Smooth muscle cell (in vitro differentiated cells): ENCODE measurements at regions not wholly inside any gene's neighbourhood (a gene's known extent, or its start where the extent isn't known, plus 50 kb on each side); places are given as distances from the start of the nearest gene placed in this dataset.

Source experiments
- DNase-seq: peaks from one replicate; lab custom pipeline; 2025; ENCODE audit not compliant: unreplicated experiment; lab: John Stamatoyannopoulos, UW
- H2AFZ ChIP-seq: fragments of 200-600 bp; sonication (generic); 2 replicates; pipeline ENCODE4 v1.6.0; 2016; ENCODE audit warnings: antibody characterized with exemption, low read depth, mild to moderate bottlenecking
- H3F3A ChIP-seq: fragments of 200-600 bp; sonication (generic); 2 replicates; pipeline ENCODE4 v1.6.0; 2017; ENCODE audit warnings: antibody characterized with exemption, low read depth
- H3K27ac ChIP-seq: fragments of 200-600 bp; sonication (generic); 2 replicates; pipeline ENCODE4 v1.5.1; 2016; ENCODE audit warnings: low read depth, mild to moderate bottlenecking
- H3K27me3 ChIP-seq: fragments of 200-600 bp; sonication (generic); 2 replicates; pipeline ENCODE4 v1.6.1; 2016; ENCODE audit warnings: low read depth, mild to moderate bottlenecking
- H3K36me3 ChIP-seq: fragments of 200-600 bp; sonication (generic); 2 replicates; pipeline ENCODE4 v1.5.1; 2016; ENCODE audit warnings: low read depth
- H3K4me1 ChIP-seq: fragments of 200-600 bp; sonication (generic); 2 replicates; pipeline ENCODE4 v1.5.1; 2016; ENCODE audit warnings: low read depth
- H3K4me2 ChIP-seq: fragments of 200-600 bp; sonication (generic); 2 replicates; pipeline ENCODE4 v1.6.0; 2016; ENCODE audit warnings: mild to moderate bottlenecking
- H3K4me3 ChIP-seq: fragments of 200-600 bp; sonication (generic); 2 replicates; pipeline ENCODE4 v1.5.1; 2016; ENCODE audit warnings: mild to moderate bottlenecking
- H3K79me2 ChIP-seq: fragments of 200-600 bp; sonication (generic); 2 replicates; pipeline ENCODE4 v1.6.0; 2016; ENCODE audit warnings: low read depth, mild to moderate bottlenecking
- H3K9ac ChIP-seq: fragments of 200-600 bp; sonication (generic); 2 replicates; pipeline ENCODE4 v1.6.0; 2016; ENCODE audit warnings: low read depth
- H3K9me3 ChIP-seq: fragments of 200-600 bp; sonication (generic); replicated peaks from 2 replicates; pipeline ENCODE4 v1.5.1; 2016; ENCODE audit warnings: low read depth
- H4K20me1 ChIP-seq: fragments of 200-600 bp; sonication (generic); 2 replicates; pipeline ENCODE4 v1.6.0; 2016; ENCODE audit warnings: low read depth
- CTCF ChIP-seq: fragments of 200-600 bp; sonication (generic); IDR thresholded peaks from 2 replicates; pipeline ENCODE4 v1.5.1; 2017; ENCODE audit warnings: borderline replicate concordance, mild to moderate bottlenecking, antibody characterized with exemption; ENCODE audit not compliant: insufficient read depth, poor library complexity, severe bottlenecking
- WGBS: methylation state at CpG from one replicate; pipeline ENCODE4 v1.1.7; 2016; ENCODE audit warnings: low lambda C conversion rate; 5-methylcytosine and 5-hydroxymethylcytosine counted together

DNA sequence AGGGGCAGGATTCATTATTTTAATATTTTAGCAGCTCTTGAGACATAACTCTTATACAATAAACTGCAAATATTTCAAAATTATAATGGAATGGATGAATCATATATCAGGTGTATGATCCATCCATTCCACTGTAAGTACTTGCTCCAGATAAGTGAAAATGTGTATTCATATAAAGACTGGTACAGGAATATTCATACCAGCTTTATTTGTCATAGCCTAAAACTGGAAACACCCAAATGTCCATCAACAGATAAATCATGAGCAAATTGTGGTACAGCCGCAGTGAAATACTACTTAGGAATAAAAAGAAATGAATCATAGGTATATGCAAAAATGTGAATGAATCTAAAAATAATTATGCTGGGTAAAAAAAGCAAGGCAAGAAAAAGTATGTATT is 263.6 kb upstream of the SYT10 start:
- Histone ChIP-seq H3K79me2 (no peaks in the 10 kb centered on the region), H3K9ac (no peak overlapping the region), H3K27me3 (no peaks in the 10 kb centered on the region), H2AFZ (no peak overlapping the region), H3K4me1 (no peaks in the 10 kb centered on the region), H3K27ac (no peak overlapping the region), H3K4me3 (no peak overlapping the region), H3K9me3 (no peaks in the 10 kb centered on the region), H3K36me3 (no peaks in the 10 kb centered on the region), H3K4me2 (no peak overlapping the region), H4K20me1 (no peaks in the 10 kb centered on the region), H3F3A (no peaks in the 10 kb centered on the region)
- no peak for TF ChIP-seq CTCF
- WGBS: 93% methylated on average over 1 of the region's 1 CpG
- DNase-seq: no peak

DNA sequence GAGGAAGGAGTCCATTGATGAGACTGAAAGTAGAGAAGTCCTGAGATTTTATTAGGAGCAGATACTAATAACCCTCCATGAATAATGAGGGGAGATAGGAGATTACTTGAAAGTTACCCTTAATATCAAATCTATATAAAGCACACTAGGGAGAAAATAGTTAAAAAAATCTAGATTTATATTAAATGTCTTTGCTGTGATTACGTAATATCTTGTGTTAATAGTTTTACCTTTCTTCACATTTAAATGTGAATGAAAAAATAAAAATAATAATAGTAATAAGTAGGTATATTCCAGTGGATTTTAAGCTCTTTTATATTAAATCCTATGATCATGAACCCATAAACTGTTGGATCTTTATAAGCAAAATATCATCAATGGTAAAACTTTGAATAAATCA is 267.3 kb upstream of the SYT10 start:
- Histone ChIP-seq H3K27ac (no peak overlapping the region), H3K9me3 (no peaks in the 10 kb centered on the region), H3K79me2 (no peaks in the 10 kb centered on the region), H3K36me3 (no peaks in the 10 kb centered on the region), H2AFZ (no peak overlapping the region), H3K4me1 (no peaks in the 10 kb centered on the region), H3K4me2 (no peak overlapping the region), H3K27me3 (no peaks in the 10 kb centered on the region), H3K4me3 (no peak overlapping the region), H3K9ac (no peak overlapping the region), H3F3A (no peaks in the 10 kb centered on the region), H4K20me1 (no peaks in the 10 kb centered on the region)
- no peak for TF ChIP-seq CTCF
- 87% methylated on average over 1 of the region's 1 CpG for WGBS
- DNase-seq: no peak

DNA sequence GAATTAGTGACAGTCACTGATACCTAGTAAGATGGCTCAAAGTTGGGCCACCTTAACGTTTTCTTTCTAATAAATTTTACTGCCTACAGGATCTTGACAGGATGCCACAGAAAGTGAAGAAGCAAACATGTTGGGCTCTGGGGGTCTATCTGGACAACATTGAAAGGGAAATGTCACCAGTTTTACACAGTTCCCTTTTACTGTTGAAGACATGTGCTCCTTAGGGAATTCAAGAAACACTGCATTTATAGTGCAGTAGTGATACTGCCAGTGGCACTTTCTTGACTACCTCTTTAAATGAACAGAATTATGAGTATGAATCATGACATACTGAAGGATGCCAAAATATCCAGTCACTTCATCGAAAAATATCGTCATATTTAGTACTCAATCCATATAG is 269.3 kb upstream of the SYT10 start:
- no peaks in the 10 kb centered on the region for H3K27me3 ChIP-seq
- no peak overlapping the region for H2AFZ ChIP-seq
- H4K20me1 ChIP-seq: no peaks in the 10 kb centered on the region
- no peaks in the 10 kb centered on the region for H3K9me3 ChIP-seq
- no peaks in the 10 kb centered on the region for H3K36me3 ChIP-seq
- H3K4me2 ChIP-seq: no peak overlapping the region
- H3F3A ChIP-seq: no peaks in the 10 kb centered on the region
- TF ChIP-seq CTCF: no peak
- no peak overlapping the region for H3K27ac ChIP-seq
- 76% methylated on average over 3 of the region's 3 CpGs for WGBS
- DNase-seq: no peak
- H3K9ac ChIP-seq: no peak overlapping the region
- H3K4me1 ChIP-seq: no peaks in the 10 kb centered on the region
- H3K79me2 ChIP-seq: no peaks in the 10 kb centered on the region
- no peak overlapping the region for H3K4me3 ChIP-seq

DNA sequence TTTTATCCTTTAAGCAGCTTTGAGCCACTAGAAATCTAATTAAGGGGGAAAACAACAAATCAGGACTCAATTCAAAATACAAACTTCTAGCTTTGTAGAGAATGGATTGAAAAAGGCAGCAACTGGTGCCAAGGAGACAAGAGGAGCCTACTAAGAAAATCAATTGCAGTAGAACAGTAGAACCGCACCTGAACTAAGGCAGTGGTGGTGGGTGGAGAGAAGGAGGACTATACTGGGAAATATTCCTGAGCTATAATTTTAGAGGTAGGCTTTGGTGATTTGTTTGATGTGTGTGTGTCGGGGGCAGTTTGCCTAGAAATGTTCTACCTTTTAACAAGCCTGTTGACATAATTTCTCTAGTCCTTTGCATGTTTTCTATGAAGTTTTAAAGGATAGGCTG is 270.9 kb upstream of the SYT10 start:
- H3K4me3 ChIP-seq: no peak overlapping the region
- H3K9me3 ChIP-seq: no peaks in the 10 kb centered on the region
- H3K36me3 ChIP-seq: no peaks in the 10 kb centered on the region
- no peak for DNase-seq
- WGBS: 92% methylated on average over 2 of the region's 2 CpGs
- no peaks in the 10 kb centered on the region for H3K4me1 ChIP-seq
- H3K79me2 ChIP-seq: no peaks in the 10 kb centered on the region
- H3K27me3 ChIP-seq: no peaks in the 10 kb centered on the region
- H2AFZ ChIP-seq: no peak overlapping the region
- H3K9ac ChIP-seq: no peak overlapping the region
- H3K4me2 ChIP-seq: no peak overlapping the region
- no peak for TF ChIP-seq CTCF
- H3F3A ChIP-seq: no peaks in the 10 kb centered on the region
- H4K20me1 ChIP-seq: no peaks in the 10 kb centered on the region
- H3K27ac ChIP-seq: no peak overlapping the region
